ENCODE measurements at regions not wholly inside any gene's neighbourhood (a gene's known extent, or its start where the extent isn't known, plus 50 kb on each side); places are given as distances from the start of the nearest gene placed in this dataset.

- H3K4me3 ChIP-seq (ENCODE audit: low read length): no peak overlapping the region
- DNase-seq (ENCODE audit: low read depth): no peak
- TF ChIP-seq CTCF (conservative IDR thresholded peaks at IDR 0.05; ENCODE audit: low read length): no peak
Measured at GRCh38 chr7:1340031-1340430, 107.4 kb downstream of the UNCX start.

- TF ChIP-seq CTCF (conservative IDR thresholded peaks at IDR 0.05; ENCODE audit: low read length): no peak
- no peak overlapping the region for H3K4me3 ChIP-seq (ENCODE audit: low read length)
- DNase-seq (ENCODE audit: low read depth): no peak
Measured at GRCh38 chr7:1340461-1341360, 108.0 kb downstream of the UNCX start.

GRCh38 chr7:1341361-1342089, 108.9 kb downstream of the UNCX start:
- DNase-seq (ENCODE audit: low read depth): no peak
- no peak for TF ChIP-seq CTCF (conservative IDR thresholded peaks at IDR 0.05; ENCODE audit: low read length)
- H3K4me3 ChIP-seq (ENCODE audit: low read length): no peak overlapping the region

- DNase-seq (ENCODE audit: low read depth): no peak
- no peak overlapping the region for H3K4me3 ChIP-seq (ENCODE audit: low read length)
- TF ChIP-seq CTCF (conservative IDR thresholded peaks at IDR 0.05; ENCODE audit: low read length): no peak
Measured at GRCh38 chr7:1342090-1342640, 109.5 kb downstream of the UNCX start.

GRCh38 chr7:1343551-1343950, 110.9 kb downstream of the UNCX start:
- no peak overlapping the region for H3K4me3 ChIP-seq (ENCODE audit: low read length)
- no peak for TF ChIP-seq CTCF (conservative IDR thresholded peaks at IDR 0.05; ENCODE audit: low read length)
- DNase-seq (ENCODE audit: low read depth): no peak

- no peak overlapping the region for H3K4me3 ChIP-seq (ENCODE audit: low read length)
- DNase-seq (ENCODE audit: low read depth): no peak
- TF ChIP-seq CTCF (conservative IDR thresholded peaks at IDR 0.05; ENCODE audit: low read length): no peak
Measured at GRCh38 chr7:1344421-1344820, 111.7 kb downstream of the UNCX start.

All from AG10803 (cell line).